GM12865 (cell line): ENCODE measurements at regions not wholly inside any gene's neighbourhood (a gene's known extent, or its start where the extent isn't known, plus 50 kb on each side); places are given as distances from the start of the nearest gene placed in this dataset.

Source experiments
- DNase-seq: peaks from one replicate; pipeline ENCODE4 v3.0.0; 2010; ENCODE audit warnings: low read depth
- H3K4me3 ChIP-seq: 2 replicates; pipeline ENCODE4 v1.5.1; 2011; ENCODE audit warnings: mild to moderate bottlenecking, low read depth, low read length, control low read depth
- CTCF ChIP-seq: IDR thresholded peaks from 2 replicates; pipeline ENCODE4 v1.5.1; 2011; ENCODE audit warnings: low read length, control low read depth, low read depth, inconsistent platforms; ENCODE audit not compliant: insufficient read depth; ENCODE audit errors: missing control alignments

DNA sequence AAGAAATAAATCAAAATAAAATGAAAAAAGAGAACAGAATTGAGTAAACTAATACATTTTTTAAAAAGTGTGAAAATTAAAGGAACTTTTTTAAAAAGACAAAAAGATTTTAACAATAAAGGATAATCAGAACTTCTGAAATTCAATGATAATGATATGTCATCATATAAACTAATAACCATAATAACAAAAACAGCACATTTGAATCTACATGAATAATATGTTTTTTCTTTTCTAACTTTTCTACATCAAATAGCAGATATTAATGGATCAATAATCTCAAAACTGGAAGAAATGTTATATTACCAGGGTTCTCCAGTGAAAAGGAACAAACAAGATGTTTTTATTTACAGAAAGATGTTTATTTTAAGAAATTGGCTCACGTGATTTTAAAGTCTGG lies 903.3 kb upstream of the MIR17HG start:
- TF ChIP-seq CTCF = no peak
- DNase-seq = no peak
- no peak overlapping the region for H3K4me3 ChIP-seq

DNA sequence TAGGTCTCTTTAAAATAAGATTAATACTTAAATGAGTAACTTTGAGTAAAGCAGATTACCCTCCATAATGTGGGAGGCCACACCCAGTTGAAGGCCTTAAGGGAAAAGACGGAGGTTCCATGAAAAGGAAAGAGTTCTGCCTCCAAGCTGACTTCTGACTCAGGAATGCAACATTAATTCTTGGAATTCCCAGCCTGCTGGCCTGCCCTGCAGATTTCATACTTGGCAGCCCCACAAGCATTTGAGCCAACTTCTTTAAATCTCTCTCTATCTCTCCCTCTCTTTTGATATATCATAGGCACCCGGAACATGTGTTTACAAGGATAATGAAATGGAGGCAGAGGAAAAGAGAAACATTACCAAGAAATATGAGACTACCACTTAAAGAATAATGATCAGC lies 902.3 kb upstream of the MIR17HG start:
- no peak for DNase-seq
- no peak overlapping the region for H3K4me3 ChIP-seq
- TF ChIP-seq CTCF = no peak

DNA sequence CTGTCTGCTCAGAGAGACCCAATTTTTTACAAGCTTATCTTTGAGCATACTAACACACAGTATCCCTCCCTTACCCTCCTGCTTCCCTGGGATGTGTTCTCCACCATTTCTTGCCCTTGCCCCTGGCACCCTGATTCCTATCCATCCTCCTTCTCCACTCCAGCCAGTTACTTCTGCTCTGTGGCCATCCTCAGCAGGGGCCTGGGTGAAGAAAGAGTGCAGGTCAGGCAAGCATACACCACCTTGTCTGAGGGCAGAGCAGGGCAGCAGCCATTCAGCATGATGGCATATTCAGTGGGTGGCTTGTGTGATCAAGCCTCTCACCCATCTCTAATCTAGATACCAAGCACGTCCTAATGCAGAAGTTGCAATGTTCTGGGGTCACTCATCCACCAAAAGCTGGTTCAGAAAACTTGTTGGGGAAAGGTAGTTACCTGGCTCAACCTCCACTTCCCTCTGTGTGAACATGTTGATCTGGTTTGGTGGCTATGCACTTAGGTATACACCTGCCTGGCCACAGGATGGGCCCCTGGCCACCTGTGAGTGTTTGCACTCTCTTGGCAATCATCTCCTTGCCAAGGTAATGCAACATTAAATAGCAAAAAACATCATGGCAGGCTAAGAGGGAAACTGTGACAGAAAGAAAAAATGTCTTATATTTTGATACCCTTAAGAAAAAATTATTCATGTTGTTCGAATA lies 900.3 kb upstream of the MIR17HG start:
- DNase-seq = no peak
- TF ChIP-seq CTCF = no peak
- H3K4me3 ChIP-seq = no peak overlapping the region

DNA sequence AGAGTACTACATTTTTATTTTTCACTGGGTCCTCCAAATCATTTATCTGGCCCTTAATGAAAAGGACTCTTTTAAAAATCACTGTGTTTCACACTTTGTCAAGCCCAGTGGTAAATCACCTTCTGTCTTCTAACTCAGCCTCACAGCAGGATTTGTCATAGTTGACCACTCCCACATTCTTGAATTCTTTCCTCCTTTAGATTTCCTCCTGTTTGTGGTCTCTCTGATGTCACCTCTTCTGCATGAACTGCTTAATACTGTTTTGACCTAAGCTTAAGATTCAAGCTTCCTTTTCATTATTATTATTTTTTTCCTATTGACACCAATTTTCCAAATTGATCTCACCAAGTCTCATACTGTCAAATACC lies 899.8 kb upstream of the MIR17HG start:
- TF ChIP-seq CTCF = no peak
- no peak overlapping the region for H3K4me3 ChIP-seq
- DNase-seq = no peak

DNA sequence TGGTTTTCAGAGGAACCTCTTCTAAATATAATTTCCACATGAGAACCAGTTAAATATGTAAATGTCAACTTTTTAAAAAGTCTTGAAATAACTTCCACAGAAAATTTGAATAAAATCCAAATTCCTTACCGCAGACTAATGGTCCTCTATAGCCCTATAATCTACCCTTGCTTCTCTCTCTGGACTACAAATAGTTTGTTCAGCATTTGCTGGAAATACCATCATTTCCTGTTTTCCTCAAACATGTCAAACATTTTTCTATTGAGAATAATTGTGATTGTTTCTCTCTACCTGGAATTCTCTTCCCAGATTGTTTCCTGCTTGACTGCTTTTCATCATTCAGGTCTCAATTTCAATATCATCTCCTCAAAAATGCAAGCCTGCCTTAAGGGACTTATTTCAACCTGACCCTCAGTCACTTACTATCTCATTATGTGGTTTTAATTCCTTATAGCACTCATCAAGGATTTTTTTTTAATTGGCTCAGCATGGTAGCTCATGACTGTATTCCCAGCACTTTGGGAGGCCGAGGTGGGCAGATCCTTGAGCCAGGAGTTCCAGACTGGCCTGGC lies 898.9 kb upstream of the MIR17HG start:
- DNase-seq = no peak
- no peak overlapping the region for H3K4me3 ChIP-seq
- no peak for TF ChIP-seq CTCF

GRCh38 chr13:90453342-90453741 lies 894.1 kb upstream of the MIR17HG start:
- no peak overlapping the region for H3K4me3 ChIP-seq
- DNase-seq = no peak
- no peak for TF ChIP-seq CTCF

GRCh38 chr13:90454002-90454636 lies 893.4 kb upstream of the MIR17HG start:
- no peak for TF ChIP-seq CTCF

More at GRCh38 chr13:90454002-90454636, 893.4 kb upstream of the MIR17HG start:
- DNase-seq = no peak
- no peak overlapping the region for H3K4me3 ChIP-seq
